ENCODE measurements at regions not wholly inside any gene's neighbourhood (a gene's known extent, or its start where the extent isn't known, plus 50 kb on each side); places are given as distances from the start of the nearest gene placed in this dataset.

GRCh38 chr13:44317752-44318151 is 55.9 kb upstream of the SERP2 start:
- TF ChIP-seq EP300 (IDR thresholded peaks at IDR 0.05) = no peak
- no peak for TF ChIP-seq CTCF (IDR thresholded peaks at IDR 0.05)
- TF ChIP-seq POLR2AphosphoS5 (IDR thresholded peaks at IDR 0.05) = peak; percentile 61
- TF ChIP-seq POLR2A (IDR thresholded peaks at IDR 0.05) = no peak
